ENCODE measurements at regions not wholly inside any gene's neighbourhood (a gene's known extent, or its start where the extent isn't known, plus 50 kb on each side); places are given as distances from the start of the nearest gene placed in this dataset.
A peak's percentile ranks its signal among the peaks of the same experiment; 100 is the strongest.

DNA sequence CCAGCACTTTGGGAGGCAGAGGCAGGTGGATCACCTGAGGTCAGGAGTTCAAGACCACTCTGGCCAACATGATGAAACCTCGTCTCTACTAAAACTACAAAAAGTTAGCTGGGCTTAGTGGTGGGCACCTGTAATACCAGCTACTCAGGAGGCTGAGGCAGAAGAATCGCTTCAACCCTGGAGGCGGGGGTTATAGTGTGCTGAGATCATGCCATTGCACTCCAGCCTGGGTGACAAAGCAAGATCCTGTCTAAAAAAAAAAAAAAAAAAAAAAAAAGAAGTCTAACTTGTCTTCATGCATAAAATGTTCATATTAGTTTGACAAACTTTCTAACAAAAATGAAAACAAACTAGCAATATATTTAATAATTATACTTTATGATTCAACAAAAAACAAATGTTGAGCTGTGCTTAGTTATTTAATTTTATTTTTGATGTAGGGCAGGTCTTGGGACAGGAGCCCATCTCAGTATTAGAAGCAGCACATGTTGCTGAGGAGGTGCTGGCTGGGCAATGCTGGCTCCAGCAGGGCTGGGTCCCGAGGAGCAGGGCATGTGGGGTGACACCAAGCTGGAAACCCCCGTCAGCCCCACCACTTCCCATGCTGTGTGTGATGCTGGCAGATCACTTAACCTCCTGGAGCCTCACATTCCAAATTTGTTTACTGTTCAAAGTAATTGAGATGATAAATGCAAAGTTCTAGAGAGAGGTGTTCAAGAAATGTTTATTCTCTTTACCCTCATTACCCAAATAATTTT is 335.3 kb upstream of the KLF6 start:
- no peak for DNase-seq (ENCODE audit: low read depth in 2 of 2)

DNA sequence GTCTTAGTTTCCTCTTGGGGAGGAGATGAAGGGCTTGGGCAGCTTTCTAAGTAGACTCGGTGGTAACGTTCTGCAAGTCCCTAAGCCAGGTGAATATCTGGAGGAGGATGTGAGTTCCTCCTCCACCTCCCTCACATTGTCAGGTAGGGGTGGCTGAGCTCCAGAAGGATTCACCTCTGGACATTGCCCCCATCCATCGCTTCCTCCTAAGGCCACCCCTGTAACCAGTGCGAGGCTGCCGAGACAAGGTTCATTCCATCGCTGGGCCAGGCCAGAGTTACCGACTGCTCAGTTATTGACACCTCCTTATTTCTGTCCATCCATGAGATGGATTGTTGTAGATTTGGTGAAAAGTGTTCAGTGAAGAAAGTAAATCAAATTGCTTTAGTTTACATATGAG is 334.1 kb upstream of the KLF6 start:
- no peak for DNase-seq (ENCODE audit: low read depth in 2 of 2)

DNA sequence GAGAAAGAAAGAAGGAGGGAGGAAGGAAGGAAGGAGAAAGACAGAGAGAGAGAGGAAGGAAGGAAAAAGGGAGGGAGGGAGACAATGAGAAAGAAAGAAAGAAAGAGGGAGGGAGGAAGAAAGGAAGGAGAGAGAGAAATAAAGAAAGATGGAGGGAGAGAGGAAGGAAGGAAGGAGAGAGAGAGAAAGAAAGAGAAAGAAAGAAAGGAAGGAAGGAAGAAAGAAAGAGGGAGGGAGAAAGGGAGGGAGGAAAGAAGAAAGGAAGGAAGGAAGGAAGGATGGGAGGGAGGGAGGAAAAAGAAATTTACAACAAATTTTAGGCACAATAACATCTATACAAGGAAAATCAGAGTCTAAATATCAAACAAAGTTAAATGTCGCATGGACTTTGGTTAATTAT is 332.6 kb upstream of the KLF6 start:
- no peak for DNase-seq (ENCODE audit: low read depth in 2 of 2)

DNA sequence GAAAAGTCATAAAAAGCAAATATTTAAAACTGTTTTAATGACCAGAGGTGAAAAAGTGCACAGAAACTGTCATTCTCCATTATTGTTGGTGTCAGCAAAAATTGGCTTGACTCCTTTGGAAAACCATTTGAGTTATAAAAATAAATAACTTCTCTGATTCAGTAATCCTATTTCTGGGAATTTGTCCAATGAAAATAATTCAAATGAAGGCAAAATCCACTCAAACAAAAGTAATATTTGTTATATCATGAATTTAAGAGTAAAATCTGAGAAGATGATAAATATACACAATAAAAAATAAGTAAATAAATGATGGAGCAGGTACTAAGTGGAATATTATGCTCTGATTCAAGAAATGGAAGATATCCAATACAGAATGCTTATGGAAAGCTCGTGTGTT is 326.6 kb upstream of the KLF6 start:
- no peak for DNase-seq (ENCODE audit: low read depth in 2 of 2)

DNA sequence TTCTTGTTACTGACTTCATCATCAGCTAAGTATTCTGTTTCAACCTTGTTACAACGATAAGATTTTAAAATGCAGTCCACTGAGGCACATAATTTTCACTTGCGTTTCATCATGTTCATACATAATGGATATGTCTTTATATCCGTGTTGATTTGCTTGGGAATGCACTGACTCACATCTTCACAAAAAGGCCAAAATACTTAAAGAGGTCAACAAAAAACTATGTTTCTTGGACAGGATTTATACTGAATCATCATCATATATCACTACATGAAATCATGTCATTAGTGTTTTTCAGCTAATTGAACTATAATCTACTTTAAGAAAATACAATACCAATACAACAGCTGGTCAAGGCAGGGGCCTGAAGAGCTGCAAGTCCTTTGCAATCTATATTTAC is 324.5 kb upstream of the KLF6 start:
- DNase-seq (ENCODE audit: low read depth in 2 of 2): no peak

DNA sequence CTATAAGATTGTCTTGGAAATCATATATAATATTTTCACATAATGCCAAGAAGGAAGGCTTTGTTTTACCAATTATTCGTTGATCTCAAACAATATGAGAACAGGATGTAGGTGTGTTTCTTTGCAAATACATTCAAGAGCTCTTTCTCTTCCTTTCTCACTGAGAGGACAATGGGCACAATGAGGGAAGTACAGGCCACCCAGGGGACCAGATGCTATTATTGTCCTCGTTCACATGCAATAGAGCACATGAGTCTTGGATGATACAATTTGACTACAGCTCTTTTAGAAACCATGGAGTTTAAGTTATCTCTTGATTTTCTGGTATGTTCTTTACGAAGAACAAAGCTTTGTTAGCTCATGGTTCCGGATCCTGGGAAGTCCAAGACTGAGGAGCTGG is 323.7 kb upstream of the KLF6 start:
- DNase-seq (ENCODE audit: low read depth in 2 of 2): no peak

DNA sequence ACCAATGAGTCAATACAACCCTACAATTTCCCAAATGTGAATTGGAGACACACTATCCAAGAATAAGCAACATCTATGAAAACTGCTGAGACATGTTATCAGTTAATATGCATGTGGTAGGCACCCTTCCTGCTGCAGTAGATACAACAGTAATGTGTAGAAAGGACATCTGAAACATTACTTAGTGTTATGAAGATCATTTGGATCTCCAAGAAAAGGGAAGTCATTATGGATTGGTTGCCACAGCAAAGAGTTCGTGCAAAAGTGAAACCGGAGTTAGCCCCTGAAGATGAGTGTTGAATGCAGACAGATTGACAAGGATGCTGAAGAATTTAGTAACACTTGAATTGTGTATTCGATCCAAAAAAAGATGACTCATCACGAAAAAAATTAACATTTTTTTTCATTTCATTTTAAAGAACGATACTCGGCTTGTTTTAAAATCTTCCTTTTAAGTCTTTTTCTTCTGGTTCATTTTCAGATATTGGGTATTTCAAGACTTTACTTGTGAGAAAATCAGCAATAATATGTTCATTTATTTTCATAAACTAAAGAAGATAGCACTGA is 322.4 kb upstream of the KLF6 start:
- no peak for DNase-seq (ENCODE audit: low read depth in 2 of 2)

DNA sequence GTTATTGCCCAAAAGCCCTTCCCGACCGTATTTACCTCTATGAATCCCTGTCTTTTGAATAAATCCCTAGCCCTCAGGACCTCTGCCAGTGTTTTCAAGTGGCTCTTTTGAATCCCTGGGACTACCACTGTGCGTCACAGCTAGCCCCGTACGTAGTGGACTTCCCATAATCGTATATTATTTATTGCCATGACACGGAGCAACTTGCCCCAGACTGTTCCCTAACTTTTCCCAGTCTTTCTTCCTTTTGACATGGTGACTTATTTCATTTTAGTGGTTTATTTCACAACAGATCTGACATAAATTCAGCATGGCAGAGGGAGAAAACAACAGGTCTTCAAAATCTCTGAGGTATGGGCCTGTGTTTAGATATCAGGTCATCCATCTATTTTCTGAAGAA is 318.6 kb upstream of the KLF6 start:
- DNase-seq (ENCODE audit: low read depth in 2 of 2): no peak

DNA sequence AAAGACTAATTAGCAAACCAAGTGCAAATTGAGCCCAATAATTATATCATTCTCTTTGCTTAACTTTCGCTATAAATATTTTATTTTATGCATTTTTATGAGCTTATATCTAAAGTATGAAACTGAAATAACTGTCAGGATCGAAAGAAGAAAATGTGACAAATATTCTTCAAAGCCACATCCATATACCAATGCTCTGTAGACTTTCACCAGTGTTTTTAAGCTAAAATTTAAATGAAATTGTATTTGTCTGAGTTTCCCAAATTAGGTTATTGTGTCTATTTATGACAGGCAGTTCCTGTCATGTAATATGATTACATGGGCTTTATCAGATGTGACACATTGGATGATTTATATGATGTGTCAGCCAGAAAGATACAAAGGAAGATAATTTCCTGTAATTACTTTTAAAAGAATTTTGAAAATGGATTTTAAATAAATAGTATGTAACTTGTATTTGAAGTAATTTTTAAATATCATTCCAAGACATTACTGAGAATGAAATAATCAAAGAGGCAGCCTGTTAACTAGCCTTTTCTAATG is 317.9 kb upstream of the KLF6 start:
- DNase-seq (ENCODE audit: low read depth in 2 of 2): no peak

DNA sequence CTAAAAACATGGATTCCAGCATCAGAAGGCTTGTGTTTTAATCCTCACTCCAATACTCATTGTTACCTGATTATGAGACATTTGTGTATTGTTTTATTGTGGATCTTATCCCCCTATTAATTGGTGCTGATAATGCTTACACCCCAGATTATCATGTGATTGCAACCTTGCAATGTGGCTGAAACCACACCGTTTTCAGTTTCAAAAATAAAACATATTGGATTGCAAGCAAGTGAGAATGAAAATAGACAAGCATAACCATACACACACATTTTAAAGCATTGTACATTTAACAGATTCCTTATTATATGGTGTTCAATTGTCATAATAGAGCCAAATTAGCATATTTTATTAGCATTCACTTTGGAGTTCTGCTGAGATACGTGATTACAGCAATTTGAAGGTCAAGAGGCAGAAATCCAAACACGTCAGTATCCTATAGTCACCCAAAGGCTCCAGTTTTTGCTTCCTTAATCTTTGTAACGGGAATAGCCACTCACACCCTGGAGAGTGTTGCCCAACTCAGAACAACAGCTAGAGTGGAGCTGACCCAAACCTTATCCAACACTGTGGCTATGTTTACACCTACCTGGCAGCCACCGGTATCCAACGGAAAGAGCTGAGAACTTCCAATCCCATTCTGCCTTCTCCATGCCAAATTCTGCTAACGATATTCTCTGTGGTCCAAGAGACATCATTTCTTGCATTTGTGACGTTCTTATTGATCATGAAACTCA is 317.1 kb upstream of the KLF6 start:
- no peak for DNase-seq (ENCODE audit: low read depth in 2 of 2)

DNA sequence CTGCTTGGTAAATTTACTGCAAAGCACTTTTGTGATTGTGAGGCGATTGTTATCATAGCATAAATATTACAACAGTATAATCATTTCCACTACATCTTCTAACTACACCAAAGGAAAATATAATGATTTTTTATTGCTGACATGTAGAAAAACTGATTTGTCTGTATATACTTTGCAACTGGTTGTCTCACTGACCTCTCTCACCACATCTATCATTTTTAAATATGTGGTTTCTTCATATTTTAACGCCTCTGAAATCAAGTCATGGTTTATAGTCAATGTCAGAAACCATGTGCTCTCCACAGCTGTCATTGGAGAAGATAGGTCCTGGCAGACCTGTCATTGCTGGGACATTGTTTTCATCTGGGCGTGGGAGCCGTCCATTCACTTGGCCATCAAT is 315.4 kb upstream of the KLF6 start:
- DNase-seq (ENCODE audit: low read depth in 2 of 2): no peak

DNA sequence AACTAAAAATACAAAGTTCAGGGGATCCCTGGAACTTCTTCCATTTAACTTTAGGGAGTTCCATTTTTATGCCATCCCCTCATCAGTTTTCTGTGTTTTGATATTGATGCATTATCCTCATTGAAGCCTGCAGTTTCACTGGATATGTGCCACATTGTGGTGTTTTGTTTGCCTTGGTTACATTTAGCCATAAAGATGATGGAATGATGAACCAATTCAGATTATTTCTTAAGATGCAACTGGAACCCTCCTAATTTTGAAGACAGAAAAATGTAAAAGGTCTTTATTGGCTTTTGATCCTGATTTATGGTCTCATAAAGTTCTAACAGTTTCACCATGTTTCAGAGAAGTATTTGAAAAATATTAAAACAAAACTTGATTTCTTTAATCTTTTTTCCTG is 314.2 kb upstream of the KLF6 start:
- no peak for DNase-seq (ENCODE audit: low read depth in 2 of 2)

DNA sequence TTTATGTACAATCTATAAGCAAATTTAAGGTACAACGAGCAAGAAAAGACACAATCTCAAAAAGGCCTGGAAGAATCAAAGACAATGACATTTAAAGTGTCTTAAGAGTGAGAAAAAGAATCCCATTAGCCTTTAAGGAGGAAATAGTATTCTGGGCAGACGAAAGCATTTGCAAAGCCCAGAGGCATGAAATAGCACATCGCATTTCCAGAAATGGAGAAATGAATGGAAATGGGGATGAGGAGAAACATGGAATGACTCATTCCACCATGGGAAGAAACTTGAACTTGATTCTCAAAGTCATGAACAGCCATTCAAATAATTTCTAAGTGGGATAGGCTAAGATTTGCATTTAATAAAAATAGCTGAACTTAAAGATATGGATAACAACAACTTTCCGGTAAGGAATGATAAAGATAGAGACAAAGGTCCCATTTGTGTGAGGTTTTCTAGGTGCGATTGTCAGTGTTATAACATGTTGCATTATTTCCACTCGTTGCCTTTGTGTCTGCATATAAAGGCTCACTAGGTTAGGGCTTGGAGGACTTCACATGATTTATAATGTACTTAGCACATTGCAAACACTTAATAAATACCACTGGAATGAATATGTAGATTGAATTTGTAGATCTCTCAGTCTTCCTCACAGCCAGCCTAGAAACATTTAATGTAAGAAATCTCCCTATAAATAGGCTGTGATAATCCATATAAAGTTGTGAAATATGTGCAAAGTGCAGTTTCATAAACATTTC is 310.3 kb upstream of the KLF6 start:
- DNase-seq (ENCODE audit: low read depth in 2 of 2): no peak

DNA sequence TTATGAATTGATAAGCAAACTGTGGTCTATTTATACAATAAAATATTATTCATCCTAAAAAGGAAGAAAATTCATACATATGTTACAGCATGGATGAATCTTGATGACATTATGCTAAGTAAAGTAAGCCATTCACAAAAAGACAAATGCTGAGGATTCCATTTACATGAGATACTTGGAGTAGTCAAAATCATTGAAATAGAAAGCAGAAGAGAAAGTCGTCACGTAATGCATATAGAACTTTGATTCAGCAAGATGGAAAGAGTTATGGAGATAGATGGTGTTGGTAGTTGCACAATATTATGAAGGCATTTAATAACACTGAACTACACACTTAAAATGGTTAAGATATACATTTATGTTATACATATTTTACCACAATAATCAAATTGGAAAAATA is 309.7 kb upstream of the KLF6 start:
- no peak for DNase-seq (ENCODE audit: low read depth in 2 of 2)

DNA sequence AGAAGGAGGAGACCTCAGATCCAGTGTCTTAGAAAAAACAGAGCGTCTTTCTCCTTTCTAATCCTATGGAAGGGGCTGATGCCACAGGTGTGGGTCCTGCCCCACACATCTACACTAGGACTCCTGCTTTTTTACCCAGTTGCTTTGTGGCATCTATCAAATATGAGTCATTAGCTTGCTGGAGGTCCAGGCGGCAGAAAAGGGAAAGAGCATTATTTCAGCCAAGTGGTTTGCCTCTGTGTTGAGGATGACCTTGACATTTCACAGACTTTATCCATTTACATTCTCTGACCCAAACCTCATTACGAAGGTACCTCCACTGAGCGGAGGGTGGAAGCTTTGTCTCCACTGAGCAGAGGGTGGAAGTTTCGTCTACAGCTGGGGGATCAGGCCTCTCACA is 308.4 kb upstream of the KLF6 start:
- DNase-seq (ENCODE audit: low read depth in 2 of 2): no peak

DNA sequence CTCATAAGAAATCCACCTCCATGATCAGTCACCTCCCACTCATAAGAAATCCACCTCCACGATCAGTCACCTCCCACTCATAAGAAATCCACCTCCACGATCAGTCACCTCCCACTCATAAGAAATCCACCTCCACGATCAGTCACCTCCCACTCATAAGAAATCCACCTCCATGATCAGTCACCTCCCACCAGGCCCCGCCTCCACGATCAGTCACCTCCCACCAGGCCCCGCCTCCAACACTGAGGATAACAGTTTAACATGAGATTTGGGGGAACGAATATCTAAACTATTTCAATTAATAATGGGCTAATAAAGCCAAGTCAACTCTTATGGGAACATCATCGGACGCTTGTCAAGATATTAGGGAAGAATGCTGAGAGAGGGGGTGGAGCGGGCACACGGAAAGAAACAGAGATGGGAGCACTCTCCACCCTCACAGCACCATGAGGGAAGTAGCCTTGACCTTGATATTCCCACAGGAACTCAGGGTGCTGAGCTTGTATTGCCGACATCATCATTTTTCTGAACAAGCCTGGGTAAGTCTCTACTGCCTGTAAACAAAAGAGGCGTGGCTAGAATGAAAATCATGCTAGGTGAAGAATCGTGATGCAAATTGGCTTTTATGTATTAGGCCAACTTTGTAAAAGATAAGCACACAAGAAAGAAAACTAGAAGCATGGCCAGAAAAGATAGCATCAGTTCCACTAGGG is 303.5 kb upstream of the KLF6 start:
- DNase-seq (ENCODE audit: low read depth in 2 of 2): peak in 1 of 2 donors; percentile 51

DNA sequence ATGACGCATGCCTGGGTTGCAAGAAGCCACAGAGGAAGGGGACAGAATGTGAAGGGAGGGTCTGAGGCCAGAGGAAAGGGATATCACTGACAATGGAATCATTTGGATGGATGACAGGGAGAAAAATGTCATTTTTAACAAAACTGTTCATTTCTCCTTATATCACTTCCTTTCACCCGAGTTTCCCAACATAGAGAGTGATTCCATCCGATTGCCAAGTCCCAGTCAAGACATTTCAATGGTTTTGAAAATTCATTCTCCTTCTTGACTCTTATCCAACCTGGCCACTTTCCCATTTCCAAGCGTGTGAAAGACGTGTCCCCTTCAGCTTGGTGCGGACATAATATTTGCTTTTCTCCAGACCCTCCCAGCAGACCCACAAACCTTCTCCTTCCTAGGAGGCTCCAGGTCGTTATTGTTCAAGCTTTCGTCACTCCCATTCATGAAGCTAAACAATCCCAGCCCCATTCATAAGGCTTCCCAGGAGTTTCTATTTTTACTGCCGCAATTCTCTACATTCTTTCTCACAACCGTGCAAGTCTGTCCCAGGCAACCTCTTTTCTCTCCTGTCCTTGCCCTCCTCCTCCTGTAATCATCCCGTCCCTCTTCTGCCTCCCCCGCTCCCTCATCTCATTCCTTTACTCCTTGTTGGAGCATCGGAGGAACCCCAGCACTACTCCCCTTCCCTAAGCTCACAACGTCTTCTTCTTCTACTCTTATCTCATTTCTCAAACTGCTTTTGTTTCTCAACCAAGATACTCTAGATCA is 301.3 kb upstream of the KLF6 start:
- no peak for DNase-seq (ENCODE audit: low read depth in 2 of 2)

DNA sequence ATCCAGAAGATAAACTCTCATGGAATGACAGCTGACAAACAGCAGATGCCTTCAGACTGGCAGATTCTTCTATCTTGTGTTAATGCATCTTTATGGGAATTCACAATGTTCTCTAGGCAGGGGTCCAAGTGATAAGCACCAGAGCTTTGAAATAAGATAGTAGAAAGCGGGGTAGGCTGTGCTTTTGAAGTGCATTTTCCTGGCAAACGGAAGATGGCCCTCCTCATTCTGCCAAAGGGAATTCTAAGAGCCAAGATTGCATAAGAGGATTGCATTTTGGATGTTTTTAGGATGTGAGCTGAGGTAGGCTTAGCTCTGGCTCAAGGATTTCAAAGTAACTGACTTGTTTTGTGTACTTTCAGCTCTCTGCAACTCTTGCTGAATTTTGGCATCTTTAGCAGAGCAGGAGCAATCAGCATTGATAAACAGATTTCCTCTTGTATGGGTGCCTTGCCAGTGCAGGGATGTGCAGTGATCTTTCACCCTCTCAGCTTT is 298.5 kb upstream of the KLF6 start:
- no peak for DNase-seq (ENCODE audit: low read depth in 2 of 2)

DNA sequence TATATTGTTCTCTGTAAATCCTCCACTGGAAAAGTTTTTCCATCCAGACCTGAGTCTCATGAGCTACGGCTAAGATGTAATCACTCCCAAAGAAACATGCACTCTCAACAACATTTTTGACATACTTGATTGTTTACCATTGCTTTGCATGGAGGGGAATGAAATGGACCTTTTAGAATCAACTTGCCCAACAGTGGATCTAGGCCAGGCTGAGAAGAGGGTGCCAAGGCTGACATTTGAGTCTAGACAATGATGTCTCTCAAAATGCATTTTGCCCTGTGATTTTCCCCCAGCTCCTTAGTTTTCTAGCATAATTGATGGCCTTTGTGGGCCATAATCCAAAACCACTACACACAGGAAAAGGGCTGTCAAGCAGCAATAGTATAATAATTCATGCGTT is 297.9 kb upstream of the KLF6 start:
- DNase-seq (ENCODE audit: low read depth in 2 of 2): no peak

DNA sequence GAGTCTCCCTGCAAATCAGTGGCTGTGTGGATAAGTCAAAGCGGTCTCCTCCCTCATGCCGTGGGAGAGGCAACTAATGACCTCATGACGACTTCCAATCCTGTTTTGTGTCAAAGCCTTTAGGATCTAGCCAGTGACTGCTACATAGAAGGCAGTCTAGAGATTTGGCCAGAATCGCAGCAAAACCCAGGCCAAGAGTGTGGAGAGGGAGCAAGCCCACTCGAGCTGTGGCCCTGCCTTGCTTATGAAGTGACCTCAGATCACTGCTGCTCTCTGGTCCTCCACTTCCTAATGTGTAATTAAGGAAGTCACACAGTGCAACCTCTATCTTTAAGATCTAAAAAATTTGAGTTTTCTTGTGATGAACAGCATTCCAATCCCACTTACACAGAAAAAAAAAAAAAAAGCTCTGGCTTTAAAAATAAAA is 296.7 kb upstream of the KLF6 start:
- DNase-seq (ENCODE audit: low read depth in 2 of 2): no peak

Data from stimulated activated CD8-positive, alpha-beta memory T cell treated with anti-CD3 and anti-CD28 coated beads, Interleukin-7, amount 100 ng/mL, for 4 hours (primary cell).